B cell (primary cell): ENCODE measurements at regions not wholly inside any gene's neighbourhood (a gene's known extent, or its start where the extent isn't known, plus 50 kb on each side); places are given as distances from the start of the nearest gene placed in this dataset.

ENCODE experiments used
- ATAC-seq: fragments of 200-7000 bp; cut with Tn5 transposase; one replicate; pipeline ENCODE4 v1.10.0; 2021; ENCODE audit warnings: low read depth, mild to moderate bottlenecking, moderate number of reproducible peaks, moderate library complexity
- CTCF ChIA-PET: fragments of 350-600 bp; sonication (Branson Sonifier 250); formaldehyde crosslinking; loops from one replicate; lab custom pipeline; 2021; ENCODE audit warnings: antibody characterized with exemption, inconsistent platforms; lab: Charles Lee
- POLR2A ChIA-PET: fragments of 350-600 bp; sonication (Branson Sonifier 250); formaldehyde crosslinking; loops from one replicate; lab custom pipeline; 2021; ENCODE audit warnings: antibody characterized with exemption; lab: Charles Lee
- DNase-seq: peaks from one replicate; pipeline ENCODE4 v3.0.0; 2013
- H2AFZ ChIP-seq: 2 replicates; pipeline ENCODE4 v1.6.1; 2012; ENCODE audit warnings: mild to moderate bottlenecking, low read depth, low read length; ENCODE audit not compliant: insufficient read depth, poor library complexity, severe bottlenecking
- H3K27ac ChIP-seq, 2 donors: 1 replicate in 1 of 2; 2 replicates in 1 of 2; pipeline ENCODE4 v1.5.1; 2012 to 2013; ENCODE audit warnings: low read length in 2 of 2, mild to moderate bottlenecking in 2 of 2, moderate library complexity in 1 of 2
- H3K27me3 ChIP-seq, 4 experiments: fragments of 200-600 bp in 1 of 4; sonication (generic) in 1 of 4; replicated peaks in 1 of 4; 1 replicate in 2 of 4; 2 replicates in 2 of 4; pipeline versions ENCODE4 v1.6.1 to v1.7.0; 2013 to 2016; ENCODE audit warnings: low read length in 3 of 4, mild to moderate bottlenecking in 2 of 4, mixed read lengths in 1 of 4, moderate library complexity in 1 of 4; ENCODE audit not compliant: insufficient read depth in 4 of 4, control insufficient read depth in 3 of 4; ENCODE audit errors: control extremely low read depth in 1 of 4
- H3K36me3 ChIP-seq, 2 experiments: replicated peaks in 1 of 2; 1 replicate in 1 of 2; 2 replicates in 1 of 2; pipeline versions ENCODE4 v1.6.1 to v1.7.1; 2013; ENCODE audit warnings: low read length in 1 of 2; ENCODE audit not compliant: insufficient read depth in 2 of 2, control insufficient read depth in 1 of 2; ENCODE audit errors: control extremely low read depth in 1 of 2, extremely low read depth in 1 of 2
- H3K4me1 ChIP-seq, 2 donors: fragments of 200-600 bp in 1 of 2; sonication (generic) in 1 of 2; 1 replicate in 1 of 2; 2 replicates in 1 of 2; pipeline versions ENCODE4 v1.5.1 to v1.6.1; 2013 to 2017; ENCODE audit warnings: low read length in 2 of 2; ENCODE audit not compliant: control insufficient read depth in 2 of 2, insufficient read depth in 2 of 2
- H3K4me2 ChIP-seq: replicated peaks from 2 replicates; pipeline ENCODE3; 2012; ENCODE audit warnings: mild to moderate bottlenecking, low read depth, low read length; ENCODE audit not compliant: poor library complexity, severe bottlenecking
- H3K4me3 ChIP-seq, 5 experiments: fragments of 200-600 bp in 1 of 5; sonication (generic) in 1 of 5; 1 replicate in 3 of 5; 2 replicates in 2 of 5; pipeline versions ENCODE4 v1.5.1 to v1.7.0; 2011 to 2016; ENCODE audit warnings: low read length in 4 of 5, mild to moderate bottlenecking in 4 of 5, low read depth in 2 of 5, control low read depth in 1 of 5, moderate library complexity in 1 of 5; ENCODE audit not compliant: insufficient read depth in 1 of 5; ENCODE audit errors: control extremely low read depth in 1 of 5, extremely low read depth in 1 of 5
- H3K79me2 ChIP-seq: fragments of 200-600 bp; sonication (generic); one replicate; pipeline ENCODE4 v1.6.0; 2016; ENCODE audit warnings: low read length; ENCODE audit not compliant: control insufficient read depth, insufficient read depth
- H3K9ac ChIP-seq: fragments of 200-600 bp; sonication (generic); 2 replicates; pipeline ENCODE4 v1.6.1; 2017; ENCODE audit warnings: mild to moderate bottlenecking, low read length, moderate library complexity
- H3K9me3 ChIP-seq, 3 donors: one replicate each; pipeline versions ENCODE4 v1.6.1 to v1.7.1; 2013; ENCODE audit warnings: low read length in 2 of 3; ENCODE audit not compliant: control insufficient read depth in 2 of 3, insufficient read depth in 1 of 3; ENCODE audit errors: control extremely low read depth in 1 of 3
- H4K20me1 ChIP-seq: 2 replicates; pipeline ENCODE4 v1.6.0; 2012; ENCODE audit warnings: mild to moderate bottlenecking, low read length; ENCODE audit not compliant: insufficient read depth, control insufficient read depth, poor library complexity, severe bottlenecking
- H3K27ac Mint-ChIP-seq: one replicate; pipeline ENCODE4 v1.8.0; 2021; ENCODE audit warnings: mixed read lengths
- H3K27me3 Mint-ChIP-seq: one replicate; pipeline ENCODE4 v1.8.0; 2021; ENCODE audit warnings: mixed read lengths
- H3K4me1 Mint-ChIP-seq: one replicate; pipeline ENCODE4 v1.8.0; 2021; ENCODE audit warnings: mixed read lengths
- H3K4me3 Mint-ChIP-seq: one replicate; pipeline ENCODE4 v1.8.0; 2021; ENCODE audit warnings: mixed read lengths
- H3K9me3 Mint-ChIP-seq: one replicate; pipeline ENCODE4 v1.8.0; 2022; ENCODE audit warnings: mixed read lengths; ENCODE audit not compliant: insufficient read depth
- EZH2 ChIP-seq: IDR thresholded peaks from 2 replicates; pipeline ENCODE4 v1.6.1; 2012; ENCODE audit warnings: borderline replicate concordance, low read depth, mild to moderate bottlenecking, moderate library complexity, low read length; ENCODE audit not compliant: insufficient read depth, poor library complexity, severe bottlenecking
- WGBS: methylation state at CpG from one replicate; pipeline ENCODE4 v1.1.5; 2013; ENCODE audit warnings: missing lambda C conversion rate; ENCODE audit not compliant: insufficient coverage; 5-methylcytosine and 5-hydroxymethylcytosine counted together
- intact Hi-C: fragments of 100-400 bp; cut with micrococcal nuclease; formaldehyde crosslinking; loops from one replicate; pipeline ENCODE4 v1.10.0; 2022
- TF ChIP-seq, protein P1 (sequence below): fragments of 200-600 bp; IDR thresholded peaks from one replicate; pipeline ENCODE4 v1.8.0; 2022; ENCODE audit warnings: antibody characterized with exemption, mild to moderate bottlenecking

- no peak overlapping the region for H3K4me3 ChIP-seq
- intact Hi-C loops: no loop called here
- POLR2A ChIA-PET: no interaction called here
- DNase-seq (no peak), ATAC-seq (no peak)
- H3K79me2 ChIP-seq: no peaks in the 10 kb centered on the region
- H4K20me1 ChIP-seq: no peaks in the 10 kb centered on the region
- H2AFZ ChIP-seq: no peak overlapping the region
- H3K9me3 ChIP-seq: no peaks in the 10 kb centered on the region
- WGBS: 100% methylated on average over 3 of the region's 8 CpGs
- Mint-ChIP-seq H3K27ac (no peak overlapping the region), H3K4me3 (no peak overlapping the region), H3K4me1 (peaks cover 9% of the 10 kb centered on the region), H3K27me3 (no peaks in the 10 kb centered on the region), H3K9me3 (no peaks in the 10 kb centered on the region)
- H3K27ac ChIP-seq: no peak overlapping the region
- peaks cover 0 to 5% of the 10 kb centered on the region in 2 donors for H3K4me1 ChIP-seq
- H3K36me3 ChIP-seq: no peaks in the 10 kb centered on the region
- CTCF ChIA-PET: no interaction called here
- no peak overlapping the region for H3K9ac ChIP-seq
- no peak for TF ChIP-seq EZH2
- TF ChIP-seq, protein P1, sequence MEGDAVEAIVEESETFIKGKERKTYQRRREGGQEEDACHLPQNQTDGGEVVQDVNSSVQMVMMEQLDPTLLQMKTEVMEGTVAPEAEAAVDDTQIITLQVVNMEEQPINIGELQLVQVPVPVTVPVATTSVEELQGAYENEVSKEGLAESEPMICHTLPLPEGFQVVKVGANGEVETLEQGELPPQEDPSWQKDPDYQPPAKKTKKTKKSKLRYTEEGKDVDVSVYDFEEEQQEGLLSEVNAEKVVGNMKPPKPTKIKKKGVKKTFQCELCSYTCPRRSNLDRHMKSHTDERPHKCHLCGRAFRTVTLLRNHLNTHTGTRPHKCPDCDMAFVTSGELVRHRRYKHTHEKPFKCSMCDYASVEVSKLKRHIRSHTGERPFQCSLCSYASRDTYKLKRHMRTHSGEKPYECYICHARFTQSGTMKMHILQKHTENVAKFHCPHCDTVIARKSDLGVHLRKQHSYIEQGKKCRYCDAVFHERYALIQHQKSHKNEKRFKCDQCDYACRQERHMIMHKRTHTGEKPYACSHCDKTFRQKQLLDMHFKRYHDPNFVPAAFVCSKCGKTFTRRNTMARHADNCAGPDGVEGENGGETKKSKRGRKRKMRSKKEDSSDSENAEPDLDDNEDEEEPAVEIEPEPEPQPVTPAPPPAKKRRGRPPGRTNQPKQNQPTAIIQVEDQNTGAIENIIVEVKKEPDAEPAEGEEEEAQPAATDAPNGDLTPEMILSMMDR: no peak
- no peaks in the 10 kb centered on the region for H3K27me3 ChIP-seq
- H3K4me2 ChIP-seq: no peak overlapping the region
These were observed 52.6 kb upstream of the ADA2 start for GRCh38 chr22:17271711-17272451.

DNA sequence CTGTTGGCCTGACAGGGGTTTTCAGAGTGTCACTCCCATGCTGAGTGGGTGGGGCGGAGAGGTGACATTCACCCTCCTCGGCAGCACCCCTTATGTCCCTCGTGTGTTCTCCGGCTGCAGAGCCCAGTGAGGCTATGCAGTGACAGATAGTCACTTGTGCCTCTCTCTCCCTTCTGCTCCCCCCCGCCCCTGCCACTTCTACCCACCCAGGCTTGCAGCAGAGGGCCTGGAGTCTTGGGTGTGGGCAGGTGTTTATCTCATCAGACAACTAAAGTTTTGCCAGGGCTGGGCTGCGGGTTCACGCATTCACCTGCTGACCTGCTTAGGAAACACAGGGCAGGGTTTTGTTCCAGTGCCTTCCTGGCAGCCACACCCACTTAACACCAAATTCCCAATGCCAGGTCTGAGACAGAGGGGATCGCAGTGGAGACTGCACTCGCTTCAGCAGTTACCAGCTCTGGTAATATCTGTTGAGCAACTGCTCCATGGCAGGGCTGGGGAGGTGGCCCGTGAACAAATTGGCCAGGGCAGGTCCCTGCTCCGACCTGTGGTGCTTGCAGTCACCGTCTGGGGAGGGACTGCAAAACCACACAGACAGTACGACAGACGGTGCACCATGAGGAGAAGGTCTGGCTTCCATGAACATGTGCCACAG lies 50.5 kb upstream of the ADA2 start:
- WGBS: 81% methylated on average over 10 of the region's 14 CpGs

More for the DNA sequence above, 50.5 kb upstream of the ADA2 start:
- CTCF ChIA-PET: interaction anchor here (1.0 to 2.2 kb wide), 8 partner anchors 11 to 232 kb away, joined by 3 to 14 read pairs (median 7); partner anchors contain the start of genes ADA2 and CECR2
- H3K4me1 Mint-ChIP-seq: peaks cover 10% of the 10 kb centered on the region
- H3K4me3 Mint-ChIP-seq: no peak overlapping the region
- no peaks in the 10 kb centered on the region for H3K9me3 ChIP-seq
- intact Hi-C loops: loop anchor here (2.0 kb wide), 1 partner anchor 231 kb away; no protein-coding TSS in a partner anchor
- H3K4me3 ChIP-seq: no peak overlapping the region
- ATAC-seq (no peak), DNase-seq (no peak)
- TF ChIP-seq, protein P1: no peak
- no peak for TF ChIP-seq EZH2
- H3K27ac Mint-ChIP-seq: no peak overlapping the region
- no peaks in the 10 kb centered on the region for H4K20me1 ChIP-seq
- H2AFZ ChIP-seq: no peak overlapping the region
- no peaks in the 10 kb centered on the region for H3K36me3 ChIP-seq
- peaks cover 4 to 5% of the 10 kb centered on the region in 2 donors for H3K4me1 ChIP-seq
- no peak overlapping the region for H3K4me2 ChIP-seq
- no peaks in the 10 kb centered on the region for H3K27me3 ChIP-seq
- no peak overlapping the region for H3K9ac ChIP-seq
- H3K27ac ChIP-seq: no peak overlapping the region
- H3K9me3 Mint-ChIP-seq: no peaks in the 10 kb centered on the region
- no peaks in the 10 kb centered on the region for H3K79me2 ChIP-seq
- no peaks in the 10 kb centered on the region for H3K27me3 Mint-ChIP-seq
- POLR2A ChIA-PET: no interaction called here
